HCT116 (cell line): ENCODE measurements at regions not wholly inside any gene's neighbourhood (a gene's known extent, or its start where the extent isn't known, plus 50 kb on each side); places are given as distances from the start of the nearest gene placed in this dataset.

Experiments
- ATAC-seq: fragments of 200-7000 bp; cut with Tn5 transposase; 2 replicates; pipeline ENCODE4 v1.9.1; 2020; ENCODE audit warnings: mild to moderate bottlenecking, moderate library complexity
- BruUV-seq: library from RNA; stranded (reverse); fragments of 400-500 nt; replicated peaks from 2 replicates; lab custom pipeline; 2021; lab: Mats Ljungman, UMichigan
- CTCF ChIA-PET: fragments of 300-600 bp; sonication (Branson Sonifier 250); formaldehyde crosslinking; loops from one replicate; lab custom pipeline; 2021; ENCODE audit warnings: antibody characterized with exemption; lab: Charles Lee
- POLR2A ChIA-PET: fragments of 300-600, 350-600 bp; sonication (Branson Sonifier 250); formaldehyde crosslinking; loops from one replicate; lab custom pipeline; 2021; ENCODE audit warnings: antibody characterized with exemption; lab: Charles Lee
- RAD21 ChIA-PET, 2 experiments: fragments of 300-600 bp; sonication (Branson Sonifier 250); formaldehyde crosslinking; loops; one replicate each; lab custom pipeline; 2023; ENCODE audit warnings: low total read pairs in 2 of 2; ENCODE audit not compliant: uncharacterized antibody in 2 of 2, unreplicated experiment in 2 of 2, low non-redundant PET in 1 of 2; lab: Charles Lee
- DNase-seq: peaks from one replicate; pipeline ENCODE4 v3.0.0-alpha.2; 2010; ENCODE audit warnings: low read depth, low spot score
- H2AFZ ChIP-seq: fragments of 200-600 bp; shearing (Covaris generic), sonication (generic); 2 replicates; pipeline ENCODE4 v1.6.1; 2017; ENCODE audit warnings: low read depth, mixed run types, mixed read lengths, antibody characterized with exemption, low read length; ENCODE audit not compliant: poor library complexity, severe bottlenecking
- H3K27ac ChIP-seq: 2 replicates; pipeline ENCODE4 v1.5.1; 2012; ENCODE audit warnings: low read depth, low read length
- H3K27me3 ChIP-seq: fragments of 200-600 bp; sonication (generic); 2 replicates; pipeline ENCODE4 v1.6.1; 2016; ENCODE audit warnings: mixed run types, low read length, mixed read lengths; ENCODE audit not compliant: insufficient read depth
- H3K36me3 ChIP-seq, 2 experiments: fragments of 200-500 bp in 1 of 2; fragments of 200-600 bp in 1 of 2; sonication (Bioruptor generic) in 1 of 2; sonication (generic) in 1 of 2; 2 replicates each; pipeline versions ENCODE4 v1.5.1 to v1.6.1; 2014 to 2016; ENCODE audit warnings: low read length in 2 of 2, inconsistent platforms in 1 of 2, mixed read lengths in 1 of 2, mixed run types in 1 of 2; ENCODE audit not compliant: insufficient read depth in 2 of 2, control insufficient read depth in 1 of 2
- H3K4me1 ChIP-seq, 2 experiments: fragments of 200-600 bp in 1 of 2; sonication (generic) in 1 of 2; 2 replicates each; pipeline versions ENCODE4 v1.5.1 to v1.6.1; 2012 to 2017; ENCODE audit warnings: low read length in 2 of 2, inconsistent platforms in 1 of 2, mild to moderate bottlenecking in 1 of 2, mixed read lengths in 1 of 2, mixed run types in 1 of 2, moderate library complexity in 1 of 2; ENCODE audit not compliant: insufficient read depth in 2 of 2, control insufficient read depth in 1 of 2
- H3K4me2 ChIP-seq: fragments of 200-600 bp; sonication (generic); 2 replicates; pipeline ENCODE4 v1.6.1; 2017; ENCODE audit warnings: mixed run types, low read length, mixed read lengths
- H3K4me3 ChIP-seq, 2 experiments: fragments of 200-600 bp in 1 of 2; sonication (generic) in 1 of 2; replicated peaks in 1 of 2; 2 replicates each; pipeline ENCODE4 v1.5.1; 2011 to 2016; ENCODE audit warnings: low read length in 2 of 2, control low read depth in 1 of 2, low read depth in 1 of 2, mild to moderate bottlenecking in 1 of 2, mixed read lengths in 1 of 2, mixed run types in 1 of 2
- H3K79me2 ChIP-seq: fragments of 200-600 bp; sonication (generic); 2 replicates; pipeline ENCODE4 v1.6.1; 2017; ENCODE audit warnings: mild to moderate bottlenecking, mixed run types, low read length, moderate library complexity, mixed read lengths; ENCODE audit not compliant: insufficient read depth
- H3K9ac ChIP-seq: fragments of 200-600 bp; sonication (generic); 2 replicates; pipeline ENCODE4 v1.6.1; 2016; ENCODE audit warnings: low read length, mixed read lengths
- H3K9me2 ChIP-seq: fragments of 200-600 bp; sonication (generic), shearing (Covaris generic); 2 replicates; pipeline ENCODE4 v1.6.1; 2017; ENCODE audit warnings: mixed run types, mild to moderate bottlenecking, moderate library complexity; ENCODE audit not compliant: insufficient read depth
- H3K9me3 ChIP-seq, 2 experiments: fragments of 200-500 bp in 1 of 2; fragments of 200-600 bp in 1 of 2; sonication (Bioruptor generic) in 1 of 2; sonication (generic) in 1 of 2; 2 replicates each; pipeline ENCODE4 v1.6.1; 2014 to 2017; ENCODE audit warnings: low read length in 2 of 2, mixed read lengths in 2 of 2, inconsistent platforms in 1 of 2, low read depth in 1 of 2, mild to moderate bottlenecking in 1 of 2, mixed run types in 1 of 2, moderate library complexity in 1 of 2; ENCODE audit not compliant: control insufficient read depth in 1 of 2, insufficient read depth in 1 of 2
- H4K20me1 ChIP-seq: fragments of 200-600 bp; sonication (generic), shearing (Covaris generic); 2 replicates; pipeline ENCODE4 v1.6.1; 2017; ENCODE audit warnings: mixed run types, mild to moderate bottlenecking, moderate library complexity; ENCODE audit not compliant: insufficient read depth
- EZH2 ChIP-seq: fragments of 200-600 bp; sonication (generic); IDR thresholded peaks from 2 replicates; pipeline ENCODE4 v1.6.1; 2017; ENCODE audit warnings: antibody characterized with exemption, mixed run types
- FOSL1 ChIP-seq: IDR thresholded peaks from 2 replicates; pipeline ENCODE4 v1.6.1; 2012; ENCODE audit warnings: low read depth
- POLR2A ChIP-seq: IDR thresholded peaks from 2 replicates; pipeline ENCODE4 v1.7.0; 2011; ENCODE audit warnings: borderline replicate concordance; ENCODE audit not compliant: insufficient read depth, insufficient read length; ENCODE audit errors: extremely low read depth
- SP1 ChIP-seq: IDR thresholded peaks from 2 replicates; pipeline ENCODE4 v1.6.1; 2012; ENCODE audit warnings: low read depth
- SRF ChIP-seq: IDR thresholded peaks from 2 replicates; pipeline ENCODE4 v1.6.1; 2012; ENCODE audit warnings: low read depth
- YY1 ChIP-seq: IDR thresholded peaks from 2 replicates; pipeline ENCODE4 v1.6.1; 2011; ENCODE audit warnings: low read length, low read depth, moderate library complexity, mild to moderate bottlenecking; ENCODE audit not compliant: insufficient replicate concordance; ENCODE audit errors: extremely low read depth
- ZFX ChIP-seq: fragments of 450-650 bp; IDR thresholded peaks from 2 replicates; pipeline ENCODE4 v1.6.1; 2017
- intact Hi-C: fragments of 100-400 bp; cut with micrococcal nuclease; formaldehyde crosslinking; loops from 2 replicates; pipeline ENCODE4 v1.10.0; 2022
- TF ChIP-seq, protein P1 (sequence below): IDR thresholded peaks from 2 replicates; pipeline ENCODE4 v1.6.1; 2011; ENCODE audit warnings: mild to moderate bottlenecking, low read length, moderate library complexity; ENCODE audit not compliant: insufficient replicate concordance; ENCODE audit errors: extremely low read depth
- TF ChIP-seq, protein P2 (sequence below), 3 experiments: fragments of 200-600 bp in 1 of 3; sonication (generic) in 1 of 3; IDR thresholded peaks in 2 of 3; conservative IDR thresholded peaks in 1 of 3; 2 replicates each; pipeline ENCODE4 v1.5.1; 2012 to 2017; ENCODE audit warnings: low read depth in 2 of 3, low read length in 2 of 3, antibody characterized with exemption in 1 of 3, borderline replicate concordance in 1 of 3, control low read depth in 1 of 3, mild to moderate bottlenecking in 1 of 3, mixed read lengths in 1 of 3, mixed run types in 1 of 3, moderate library complexity in 1 of 3; ENCODE audit not compliant: insufficient read depth in 1 of 3

DNA sequence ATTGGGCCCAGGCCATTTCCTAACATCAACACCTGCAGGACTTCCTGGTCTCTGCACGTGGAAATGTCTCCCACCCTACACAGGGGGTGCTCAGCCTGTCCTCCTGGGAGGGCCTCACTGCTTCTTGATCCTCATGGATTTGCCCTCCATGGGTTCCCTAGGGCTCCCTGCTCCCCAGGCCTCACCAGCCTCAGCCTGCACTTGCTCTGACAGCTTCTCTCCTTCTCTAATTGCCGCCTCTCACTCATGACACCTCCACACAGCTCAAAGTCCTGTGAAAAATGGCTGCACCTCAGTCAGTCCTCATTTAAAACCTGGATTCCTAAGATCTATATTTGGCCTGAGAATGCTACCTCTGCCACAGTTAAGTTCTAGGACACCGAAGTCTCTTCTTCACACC, 130.6 kb downstream of the PXDC1 start:
- CTCF ChIA-PET: no interaction called here
- Histone ChIP-seq H2AFZ (no peak overlapping the region), H3K79me2 (no peaks in the 10 kb centered on the region), H3K4me1 (no peaks in the 10 kb centered on the region), H4K20me1 (no peaks in the 10 kb centered on the region), H3K4me3 (no peak overlapping the region), H3K9me3 (no peaks in the 10 kb centered on the region)
- DNase-seq: no peak
- RAD21 ChIA-PET: no interaction called here
- no peak for ATAC-seq
- POLR2A ChIA-PET: no interaction called here
- intact Hi-C loops: no loop called here
- TF ChIP-seq EZH2 (no peak), SP1 (no peak), POLR2A (no peak), FOSL1 (no peak), YY1 (no peak), ZFX (no peak), SRF (no peak)
- TF ChIP-seq, protein P1, sequence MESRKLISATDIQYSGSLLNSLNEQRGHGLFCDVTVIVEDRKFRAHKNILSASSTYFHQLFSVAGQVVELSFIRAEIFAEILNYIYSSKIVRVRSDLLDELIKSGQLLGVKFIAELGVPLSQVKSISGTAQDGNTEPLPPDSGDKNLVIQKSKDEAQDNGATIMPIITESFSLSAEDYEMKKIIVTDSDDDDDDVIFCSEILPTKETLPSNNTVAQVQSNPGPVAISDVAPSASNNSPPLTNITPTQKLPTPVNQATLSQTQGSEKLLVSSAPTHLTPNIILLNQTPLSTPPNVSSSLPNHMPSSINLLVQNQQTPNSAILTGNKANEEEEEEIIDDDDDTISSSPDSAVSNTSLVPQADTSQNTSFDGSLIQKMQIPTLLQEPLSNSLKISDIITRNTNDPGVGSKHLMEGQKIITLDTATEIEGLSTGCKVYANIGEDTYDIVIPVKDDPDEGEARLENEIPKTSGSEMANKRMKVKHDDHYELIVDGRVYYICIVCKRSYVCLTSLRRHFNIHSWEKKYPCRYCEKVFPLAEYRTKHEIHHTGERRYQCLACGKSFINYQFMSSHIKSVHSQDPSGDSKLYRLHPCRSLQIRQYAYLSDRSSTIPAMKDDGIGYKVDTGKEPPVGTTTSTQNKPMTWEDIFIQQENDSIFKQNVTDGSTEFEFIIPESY: no peak
- TF ChIP-seq, protein P2, sequence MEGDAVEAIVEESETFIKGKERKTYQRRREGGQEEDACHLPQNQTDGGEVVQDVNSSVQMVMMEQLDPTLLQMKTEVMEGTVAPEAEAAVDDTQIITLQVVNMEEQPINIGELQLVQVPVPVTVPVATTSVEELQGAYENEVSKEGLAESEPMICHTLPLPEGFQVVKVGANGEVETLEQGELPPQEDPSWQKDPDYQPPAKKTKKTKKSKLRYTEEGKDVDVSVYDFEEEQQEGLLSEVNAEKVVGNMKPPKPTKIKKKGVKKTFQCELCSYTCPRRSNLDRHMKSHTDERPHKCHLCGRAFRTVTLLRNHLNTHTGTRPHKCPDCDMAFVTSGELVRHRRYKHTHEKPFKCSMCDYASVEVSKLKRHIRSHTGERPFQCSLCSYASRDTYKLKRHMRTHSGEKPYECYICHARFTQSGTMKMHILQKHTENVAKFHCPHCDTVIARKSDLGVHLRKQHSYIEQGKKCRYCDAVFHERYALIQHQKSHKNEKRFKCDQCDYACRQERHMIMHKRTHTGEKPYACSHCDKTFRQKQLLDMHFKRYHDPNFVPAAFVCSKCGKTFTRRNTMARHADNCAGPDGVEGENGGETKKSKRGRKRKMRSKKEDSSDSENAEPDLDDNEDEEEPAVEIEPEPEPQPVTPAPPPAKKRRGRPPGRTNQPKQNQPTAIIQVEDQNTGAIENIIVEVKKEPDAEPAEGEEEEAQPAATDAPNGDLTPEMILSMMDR (IDR thresholded peaks at IDR 0.05 in 2 of 3, conservative IDR thresholded peaks at IDR 0.05 in 1 of 3; ENCODE audit: borderline replicate concordance in 1 of 3, insufficient read depth in 1 of 3, low read depth in 2 of 3, low read length in 2 of 3): no peak
- TF ChIP-seq, all 23 proteins: peak for 0
- Histone ChIP-seq H3K9ac (no peak overlapping the region), H3K9me2 (no peaks in the 10 kb centered on the region), H3K36me3 (no peaks in the 10 kb centered on the region; a peak in 1 of 4 replicates), H3K27me3 (no peaks in the 10 kb centered on the region; the same call in 1 of the 2 replicates), H3K4me2 (no peak overlapping the region), H3K27ac (no peak overlapping the region)
- BruUV-seq: no TSS peak
